Stimulated activated CD4-positive, alpha-beta T cell treated with anti-CD3 and anti-CD28 coated beads, TNF-alpha, amount 100 ng/mL, for 4 hours (primary cell): ENCODE measurements at regions not wholly inside any gene's neighbourhood (a gene's known extent, or its start where the extent isn't known, plus 50 kb on each side); places are given as distances from the start of the nearest gene placed in this dataset.

Experiments used
- DNase-seq, 3 experiments: peaks; one replicate each; pipeline ENCODE4 v3.0.0-alpha.2; 2020; ENCODE audit warnings: low read depth in 3 of 3

DNA sequence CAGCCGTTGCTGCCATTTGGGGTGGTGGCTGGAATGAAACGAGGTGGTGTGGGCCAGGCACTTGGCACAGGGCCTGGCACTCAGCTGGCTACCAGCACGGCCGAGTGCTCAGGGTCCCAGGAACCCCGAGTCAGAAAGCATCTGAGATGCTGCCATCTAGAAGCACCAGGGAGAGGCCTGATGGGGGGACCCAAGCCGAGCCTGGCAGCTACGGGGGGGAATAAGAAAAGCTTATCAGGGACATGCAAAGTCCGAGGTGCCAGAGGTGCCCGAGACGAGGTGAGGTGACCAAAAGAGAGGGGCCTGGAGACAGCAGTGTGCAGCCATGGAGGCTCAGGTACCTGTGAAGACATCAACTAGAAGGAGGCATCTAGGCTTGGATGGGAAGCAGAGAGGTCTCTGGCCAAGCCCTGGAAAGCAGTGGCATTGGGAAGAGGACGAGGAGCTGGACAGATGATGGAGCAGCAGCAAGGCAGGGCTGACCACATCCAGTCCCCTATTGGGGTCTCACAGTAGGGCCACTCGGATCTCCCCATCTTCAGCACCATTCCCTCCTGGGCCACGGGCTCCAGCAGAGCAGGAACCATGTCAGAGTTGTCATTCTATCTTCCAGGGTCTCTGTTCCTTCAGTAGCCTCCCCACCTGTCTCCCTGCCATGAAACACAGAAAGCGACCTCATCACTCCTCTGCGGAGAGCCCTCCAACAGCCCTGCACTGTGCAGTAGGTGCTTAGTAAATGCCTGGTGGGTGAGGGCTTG lies 59.3 kb upstream of the DIO3 start:
- no peak for DNase-seq

GRCh38 chr14:101502761-101503392 lies 58.4 kb upstream of the DIO3 start:
- DNase-seq = no peak

GRCh38 chr14:101503431-101504095 lies 57.7 kb upstream of the DIO3 start:
- no peak for DNase-seq

DNA sequence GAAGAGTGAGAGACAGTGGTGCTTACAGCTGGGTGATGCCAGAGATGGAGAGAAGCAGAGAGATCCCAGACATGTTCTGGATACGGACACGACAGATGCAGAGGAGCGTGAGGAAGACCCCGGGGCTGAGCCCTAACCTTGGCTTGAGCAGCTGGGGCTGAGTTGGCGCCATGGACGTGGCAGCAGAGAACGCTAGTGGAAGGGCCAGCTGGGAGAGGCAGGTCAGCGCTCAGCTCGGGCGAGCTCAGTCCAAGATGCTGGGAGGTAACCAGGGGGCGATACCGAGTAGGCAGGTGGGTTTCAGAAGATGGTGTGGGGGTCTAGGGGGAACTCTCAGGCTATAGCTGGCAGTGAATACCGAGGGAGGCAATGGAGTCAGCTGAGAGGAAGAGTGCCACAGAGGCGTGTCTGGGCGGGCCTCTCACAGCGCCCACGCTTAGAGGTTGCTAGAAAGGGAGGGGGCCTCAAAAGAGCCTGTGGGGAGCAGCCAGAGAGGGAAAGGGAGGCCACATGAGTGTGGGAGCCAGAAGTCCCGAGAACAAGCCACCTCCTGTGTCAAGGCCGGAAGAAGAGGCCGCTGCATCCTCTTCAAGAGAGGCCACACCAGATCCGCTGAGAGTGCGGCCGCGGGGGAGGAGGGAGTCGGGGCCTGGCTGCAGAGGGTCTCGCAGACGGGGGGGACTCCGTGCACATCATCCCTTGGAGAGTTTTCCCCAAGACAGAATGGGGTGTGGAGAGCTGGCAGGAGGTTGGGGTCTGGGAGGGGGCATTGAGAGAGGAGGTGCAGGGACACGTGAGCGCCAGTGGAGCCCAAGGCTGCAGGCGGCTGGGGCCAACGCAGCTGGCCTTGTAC lies 57.0 kb upstream of the DIO3 start:
- DNase-seq = no peak

DNA sequence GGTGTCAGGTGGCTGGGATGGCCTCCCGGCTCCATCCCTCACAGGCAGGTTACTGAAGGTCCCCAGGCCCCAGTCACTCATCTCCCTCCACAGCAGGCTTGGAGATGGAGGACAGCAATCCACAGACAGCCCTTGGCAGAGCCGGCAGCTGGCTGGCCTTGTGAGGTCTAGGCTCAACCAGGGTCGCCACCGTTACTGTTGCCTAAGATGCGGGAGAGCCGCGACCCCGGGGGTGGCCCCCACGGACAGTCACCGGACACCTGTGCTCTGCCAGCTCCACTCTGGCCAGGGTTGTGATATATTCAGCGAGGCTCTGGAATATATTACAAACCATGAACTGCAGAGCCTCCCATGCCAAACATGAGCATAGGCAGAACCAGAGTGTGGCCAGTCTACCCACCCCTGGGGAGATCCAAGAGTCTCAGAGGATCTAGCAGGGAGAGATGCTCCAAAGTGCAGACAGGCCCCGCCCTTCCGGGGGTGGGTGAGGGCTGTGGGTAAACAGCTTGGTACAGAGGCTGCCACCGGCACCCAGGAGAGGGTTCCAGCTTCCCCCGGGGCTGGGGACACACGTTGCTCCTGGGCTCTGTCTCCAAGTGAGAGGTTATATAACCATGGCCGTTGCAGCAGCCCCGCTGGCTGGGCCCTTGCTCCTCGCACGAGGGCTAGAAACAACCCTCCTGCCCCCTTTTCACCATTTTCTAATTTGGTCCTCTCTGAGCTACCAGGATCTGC lies 55.9 kb upstream of the DIO3 start:
- DNase-seq = no peak

DNA sequence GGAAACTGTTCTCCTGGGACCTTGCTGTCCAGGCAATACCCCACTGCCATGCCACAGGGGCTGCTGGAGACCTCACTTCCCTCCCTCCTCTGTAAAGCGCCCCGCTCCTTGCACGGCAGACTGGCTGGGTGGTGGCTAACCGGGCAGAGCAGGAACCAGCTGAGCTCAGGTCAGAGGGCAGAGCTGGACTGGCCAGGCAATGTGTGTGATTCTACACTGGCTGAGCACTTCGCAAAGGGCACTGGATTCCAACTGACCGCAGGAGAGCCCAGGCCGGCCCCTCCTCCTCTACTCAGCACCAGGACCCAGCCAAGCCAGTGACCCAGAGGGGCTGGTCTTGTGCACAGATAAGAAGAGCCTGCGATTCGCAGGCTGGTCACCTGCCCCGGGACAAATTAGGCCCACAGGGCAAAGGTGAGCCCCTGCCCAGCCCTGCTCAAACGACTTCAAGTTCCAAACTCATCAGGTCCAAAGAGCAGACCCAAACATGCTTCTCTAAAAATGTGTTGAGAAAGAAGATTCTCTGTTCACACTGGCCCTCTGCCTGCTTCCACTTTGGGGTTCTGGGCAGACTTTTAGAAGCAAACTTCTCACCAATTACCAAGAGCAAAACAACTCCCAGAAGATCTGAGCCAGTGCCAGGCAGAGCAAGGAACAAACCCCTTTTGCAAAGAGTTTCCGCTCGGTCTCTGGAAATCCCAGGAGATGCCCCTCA lies 54.9 kb upstream of the DIO3 start:
- no peak for DNase-seq

GRCh38 chr14:101506926-101507835 lies 54.1 kb upstream of the DIO3 start:
- DNase-seq = no peak

DNA sequence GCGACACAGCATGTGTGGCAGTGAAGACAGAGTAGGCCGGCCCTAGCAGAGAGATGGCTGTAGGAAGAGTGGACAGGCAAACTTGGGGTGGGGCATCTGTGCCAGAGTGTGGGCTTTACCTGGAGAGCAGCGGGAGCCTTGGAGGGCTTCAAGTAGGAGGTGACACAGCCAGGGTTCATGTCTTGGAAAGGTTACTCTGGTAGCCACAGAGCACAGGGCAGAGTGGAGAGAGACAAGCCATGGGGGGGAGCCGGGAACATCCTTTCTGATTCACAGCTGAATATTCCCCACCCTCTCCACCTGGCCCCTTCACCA lies 53.5 kb upstream of the DIO3 start:
- no peak for DNase-seq

GRCh38 chr14:101508196-101508947 lies 52.9 kb upstream of the DIO3 start:
- DNase-seq = no peak

DNA sequence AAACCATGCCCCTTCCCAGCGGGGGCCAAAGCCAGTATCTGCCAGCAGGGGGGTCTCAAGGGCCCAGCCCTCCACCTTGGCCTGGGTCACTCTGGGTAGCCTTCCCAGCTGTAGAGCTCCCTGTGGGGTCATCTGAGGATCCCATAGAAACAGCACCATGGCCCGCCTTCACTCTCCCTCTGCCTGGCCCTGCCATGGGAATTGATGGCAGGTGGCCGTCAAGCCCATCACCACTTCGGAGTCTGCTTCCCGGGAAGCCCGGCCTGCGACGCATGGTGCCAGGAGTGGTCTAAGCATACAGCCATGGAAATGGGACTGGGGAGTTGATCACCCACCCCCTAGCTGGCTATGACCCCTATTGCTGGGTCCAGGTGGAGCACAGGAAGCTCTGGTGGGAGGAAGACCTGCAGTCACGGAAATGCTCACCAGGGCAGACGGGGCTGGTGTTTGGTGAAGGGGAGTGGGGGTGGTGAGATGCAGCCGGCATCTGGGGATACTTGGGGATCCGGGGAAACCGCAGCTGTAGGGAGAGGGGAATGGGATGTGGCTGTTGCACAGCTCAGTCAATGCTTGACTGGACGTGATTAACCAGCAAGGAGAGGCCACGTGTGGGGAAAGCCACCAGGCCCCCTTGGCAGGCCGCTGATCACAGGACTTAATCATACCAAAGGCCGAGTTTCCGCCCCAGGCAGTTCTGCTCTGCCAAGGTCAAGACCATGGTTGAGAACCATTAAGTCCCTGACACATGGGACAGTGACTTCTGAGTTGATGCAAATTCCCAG lies 52.2 kb upstream of the DIO3 start:
- no peak for DNase-seq

GRCh38 chr14:101509730-101510371 lies 51.4 kb upstream of the DIO3 start:
- no peak for DNase-seq

DNA sequence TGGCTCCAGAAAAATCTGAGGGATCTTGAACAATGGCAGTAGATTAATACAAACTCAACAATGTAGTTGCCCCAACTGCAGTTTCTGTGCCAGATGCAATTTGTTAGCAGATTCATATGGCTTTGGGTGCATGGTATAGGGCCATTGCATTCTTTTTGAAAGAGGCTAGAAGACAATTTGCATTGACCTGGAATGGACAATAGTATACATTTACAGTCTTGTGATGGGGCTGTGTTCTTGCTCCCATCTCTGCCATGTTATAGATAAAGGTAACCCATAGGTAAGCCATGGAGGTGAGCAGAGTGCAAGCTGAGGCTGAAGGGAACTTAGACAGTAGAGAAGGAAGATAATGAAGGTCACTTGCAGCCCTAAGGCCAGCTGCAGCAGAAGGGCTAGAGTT lies 50.1 kb upstream of the DIO3 start:
- no peak for DNase-seq
